Fibroblast of lung (primary cell): ENCODE measurements at regions not wholly inside any gene's neighbourhood (a gene's known extent, or its start where the extent isn't known, plus 50 kb on each side); places are given as distances from the start of the nearest gene placed in this dataset.

Experiments
- DNase-seq, 2 donors: peaks; one replicate each; pipeline versions ENCODE4 v3.0.0 to v3.0.0-alpha.2; 2010; ENCODE audit warnings: low read depth in 2 of 2
- H2AFZ ChIP-seq: 2 replicates; pipeline ENCODE4 v1.5.1; 2012; ENCODE audit warnings: low read length, control low read depth, inconsistent platforms
- H3K27ac ChIP-seq: 2 replicates; pipeline ENCODE4 v1.5.1; 2011; ENCODE audit warnings: low read length, control low read depth; ENCODE audit not compliant: insufficient read depth
- H3K27me3 ChIP-seq: 2 replicates; pipeline ENCODE4 v1.5.1; 2011; ENCODE audit warnings: mild to moderate bottlenecking, low read length; ENCODE audit not compliant: control insufficient read depth, insufficient read depth
- H3K36me3 ChIP-seq: 2 replicates; pipeline ENCODE4 v1.5.1; 2011; ENCODE audit warnings: low read length; ENCODE audit not compliant: control insufficient read depth, insufficient read depth
- H3K4me1 ChIP-seq: 2 replicates; pipeline ENCODE4 v1.5.1; 2011; ENCODE audit warnings: low read length; ENCODE audit not compliant: control insufficient read depth, insufficient read depth; ENCODE audit errors: extremely low read depth
- H3K4me2 ChIP-seq: 2 replicates; pipeline ENCODE4 v1.5.1; 2011; ENCODE audit warnings: low read length, control low read depth; ENCODE audit not compliant: insufficient read depth; ENCODE audit errors: extremely low read depth
- H3K4me3 ChIP-seq, 4 experiments: fragments of 200-600 bp in 1 of 4; sonication (generic) in 1 of 4; replicated peaks in 1 of 4; 2 replicates each; pipeline ENCODE4 v1.5.1; 2011 to 2016; ENCODE audit warnings: low read length in 4 of 4, low read depth in 3 of 4, mild to moderate bottlenecking in 3 of 4, control low read depth in 2 of 4, inconsistent platforms in 1 of 4, mixed read lengths in 1 of 4; ENCODE audit not compliant: insufficient read depth in 1 of 4; ENCODE audit errors: control extremely low read depth in 1 of 4
- H3K79me2 ChIP-seq: 2 replicates; pipeline ENCODE4 v1.5.1; 2012; ENCODE audit warnings: mild to moderate bottlenecking, low read length, inconsistent platforms; ENCODE audit not compliant: control insufficient read depth, insufficient read depth
- H3K9ac ChIP-seq: 2 replicates; pipeline ENCODE4 v1.5.1; 2011; ENCODE audit warnings: mild to moderate bottlenecking, low read length, control low read depth; ENCODE audit not compliant: insufficient read depth
- H3K9me3 ChIP-seq: 2 replicates; pipeline ENCODE4 v1.5.1; 2012; ENCODE audit warnings: low read depth, low read length; ENCODE audit not compliant: control insufficient read depth, insufficient read depth
- H4K20me1 ChIP-seq: 2 replicates; pipeline ENCODE4 v1.5.1; 2011; ENCODE audit warnings: low read length; ENCODE audit not compliant: control insufficient read depth, insufficient read depth; ENCODE audit errors: extremely low read depth
- CTCF ChIP-seq, 2 donors: IDR thresholded peaks in 1 of 2; conservative IDR thresholded peaks in 1 of 2; 1 replicate in 1 of 2; 2 replicates in 1 of 2; pipeline ENCODE4 v1.5.1; 2011 to 2012; ENCODE audit warnings: low read length in 2 of 2, control low read depth in 1 of 2, inconsistent platforms in 1 of 2, low read depth in 1 of 2, mild to moderate bottlenecking in 1 of 2
- EZH2 ChIP-seq: IDR thresholded peaks from 2 replicates; pipeline ENCODE4 v1.5.1; 2012; ENCODE audit warnings: low read length, control low read depth, mild to moderate bottlenecking; ENCODE audit errors: missing control alignments

DNA sequence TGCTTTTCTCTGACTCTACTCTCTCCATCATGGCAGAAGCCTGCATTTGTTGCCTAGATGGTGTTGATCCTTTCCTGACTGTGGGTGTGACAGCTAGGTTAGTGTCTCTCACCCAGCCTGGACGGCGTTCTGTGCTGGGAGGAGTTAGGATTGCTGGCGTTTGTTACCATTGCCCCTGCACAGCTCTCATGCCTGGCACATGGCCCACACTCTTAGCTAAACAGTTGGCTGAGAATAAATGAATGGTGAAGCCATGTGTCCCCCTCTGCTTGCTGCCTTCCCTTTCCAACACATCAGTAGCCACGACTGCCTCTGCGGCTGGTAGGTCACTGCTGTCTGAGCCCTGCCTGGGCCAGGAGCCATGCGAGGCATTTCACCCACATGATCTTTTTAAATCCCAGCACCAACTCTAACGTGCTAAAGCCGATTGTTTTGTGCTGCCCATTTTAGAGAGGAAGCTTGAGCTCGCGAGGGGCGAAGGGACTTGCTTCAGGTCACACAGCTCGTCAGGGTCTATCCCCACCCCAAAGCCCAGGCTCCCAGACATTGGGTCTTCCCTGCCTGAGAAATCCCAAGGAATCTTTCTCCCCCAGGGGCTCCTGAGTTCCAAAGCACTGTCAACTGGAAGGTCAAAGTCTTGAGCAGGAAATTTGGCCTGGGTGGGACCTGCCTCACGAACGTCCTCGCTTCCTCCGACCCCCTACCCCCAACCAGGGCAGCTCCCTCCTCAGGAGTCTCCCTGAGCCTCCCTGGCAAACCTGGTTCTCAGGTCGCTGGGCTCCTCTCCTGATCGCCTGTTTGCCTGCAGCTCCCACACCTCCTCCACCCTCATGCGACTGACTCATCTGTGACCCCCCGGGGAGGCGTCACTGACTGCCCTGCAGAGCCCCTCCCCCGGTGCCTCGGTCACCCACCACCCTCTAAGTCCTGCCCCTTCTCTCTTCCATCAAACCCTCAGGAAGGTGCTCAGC lies 271.7 kb upstream of the C1orf174 start:
- no peaks in the 10 kb centered on the region for H3K9me3 ChIP-seq
- DNase-seq = no peak

GRCh38 chr1:4172644-4173599 lies 272.9 kb upstream of the C1orf174 start:
- H3K27ac ChIP-seq = no peak overlapping the region
- H3K4me2 ChIP-seq = no peak overlapping the region
- no peaks in the 10 kb centered on the region for H3K27me3 ChIP-seq
- no peak overlapping the region for H3K9ac ChIP-seq
- H3K9me3 ChIP-seq = no peaks in the 10 kb centered on the region
- no peaks in the 10 kb centered on the region for H3K36me3 ChIP-seq
- TF ChIP-seq CTCF (conservative IDR thresholded peaks at IDR 0.05 in 1 of 2, IDR thresholded peaks at IDR 0.05 in 1 of 2; ENCODE audit: low read depth in 1 of 2, low read length in 2 of 2) = no peak
- no peak overlapping the region for H3K4me3 ChIP-seq
- no peaks in the 10 kb centered on the region for H3K79me2 ChIP-seq
- no peaks in the 10 kb centered on the region for H3K4me1 ChIP-seq
- DNase-seq = no peak
- H4K20me1 ChIP-seq = no peaks in the 10 kb centered on the region
- no peak overlapping the region for H2AFZ ChIP-seq

More for the DNA sequence above, 271.7 kb upstream of the C1orf174 start:
- Histone ChIP-seq H3K9ac (no peak overlapping the region), H3K4me1 (no peaks in the 10 kb centered on the region), H3K36me3 (no peaks in the 10 kb centered on the region), H2AFZ (no peak overlapping the region), H3K79me2 (no peaks in the 10 kb centered on the region), H3K4me3 (no peak overlapping the region), H3K27ac (no peak overlapping the region), H4K20me1 (no peaks in the 10 kb centered on the region), H3K27me3 (no peaks in the 10 kb centered on the region), H3K4me2 (no peak overlapping the region)
- TF ChIP-seq EZH2 (no peak), CTCF (conservative IDR thresholded peaks at IDR 0.05 in 1 of 2, IDR thresholded peaks at IDR 0.05 in 1 of 2; ENCODE audit: low read depth in 1 of 2, low read length in 2 of 2) (no peak)

GRCh38 chr1:4173731-4174130 lies 273.7 kb upstream of the C1orf174 start:
- no peaks in the 10 kb centered on the region for H3K79me2 ChIP-seq
- H3K9ac ChIP-seq = no peak overlapping the region
- H3K9me3 ChIP-seq = no peaks in the 10 kb centered on the region
- H2AFZ ChIP-seq = no peak overlapping the region
- no peak for TF ChIP-seq EZH2
- TF ChIP-seq CTCF (conservative IDR thresholded peaks at IDR 0.05 in 1 of 2, IDR thresholded peaks at IDR 0.05 in 1 of 2; ENCODE audit: low read depth in 1 of 2, low read length in 2 of 2) = no peak
- no peak overlapping the region for H3K4me3 ChIP-seq
- no peaks in the 10 kb centered on the region for H3K36me3 ChIP-seq
- no peak overlapping the region for H3K4me2 ChIP-seq
- no peaks in the 10 kb centered on the region for H3K4me1 ChIP-seq
- no peaks in the 10 kb centered on the region for H4K20me1 ChIP-seq
- H3K27ac ChIP-seq = no peak overlapping the region
- no peak for DNase-seq
- no peaks in the 10 kb centered on the region for H3K27me3 ChIP-seq
